ENCODE measurements at regions not wholly inside any gene's neighbourhood (a gene's known extent, or its start where the extent isn't known, plus 50 kb on each side); places are given as distances from the start of the nearest gene placed in this dataset.

DNA sequence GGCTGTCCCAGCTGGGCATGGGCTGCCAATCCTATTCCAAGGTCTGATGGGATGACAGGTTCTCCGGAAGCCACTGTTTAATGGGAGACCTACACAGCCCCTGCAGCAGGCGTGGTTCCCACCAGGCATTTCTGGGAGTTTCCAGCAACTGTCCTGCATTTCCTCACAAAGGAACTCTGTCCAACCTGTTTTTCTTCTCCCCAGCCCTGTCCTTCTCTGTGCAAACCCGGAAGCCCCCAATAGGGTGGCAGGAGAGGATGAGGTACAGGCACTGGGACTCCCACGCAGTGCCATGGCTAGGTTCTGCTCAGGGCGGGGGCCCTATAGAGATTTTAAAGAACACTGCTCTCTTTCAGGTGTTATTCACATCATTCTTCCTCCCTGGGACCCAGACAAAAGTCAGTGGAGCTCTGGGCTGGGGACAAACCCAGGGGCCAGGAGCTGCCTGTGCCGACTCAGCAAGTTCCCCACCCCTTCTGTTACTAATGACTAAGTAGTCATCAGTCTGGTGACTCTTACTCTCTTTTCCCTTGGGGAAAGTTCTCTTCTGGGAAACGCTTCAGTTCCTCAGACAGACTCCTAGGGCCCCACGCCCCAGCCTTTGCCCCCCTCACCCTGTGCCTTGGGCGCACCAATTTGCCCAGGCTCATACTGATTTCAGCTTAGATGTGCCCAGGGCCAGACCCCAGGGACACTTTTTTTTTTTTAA lies 97.7 kb downstream of the CD47 start:
- DNase-seq = no peak
- H3K4me1 ChIP-seq = peaks cover 0 to 22% (median 3%) of the 10 kb centered on the region in 4 donors
- H3K36me3 ChIP-seq = no peaks in the 10 kb centered on the region
- H3K27me3 ChIP-seq = no peaks in the 10 kb centered on the region
- no peaks in the 10 kb centered on the region for H3K9me3 ChIP-seq
- no peak overlapping the region for H3K4me3 ChIP-seq
- TF ChIP-seq, protein P1, sequence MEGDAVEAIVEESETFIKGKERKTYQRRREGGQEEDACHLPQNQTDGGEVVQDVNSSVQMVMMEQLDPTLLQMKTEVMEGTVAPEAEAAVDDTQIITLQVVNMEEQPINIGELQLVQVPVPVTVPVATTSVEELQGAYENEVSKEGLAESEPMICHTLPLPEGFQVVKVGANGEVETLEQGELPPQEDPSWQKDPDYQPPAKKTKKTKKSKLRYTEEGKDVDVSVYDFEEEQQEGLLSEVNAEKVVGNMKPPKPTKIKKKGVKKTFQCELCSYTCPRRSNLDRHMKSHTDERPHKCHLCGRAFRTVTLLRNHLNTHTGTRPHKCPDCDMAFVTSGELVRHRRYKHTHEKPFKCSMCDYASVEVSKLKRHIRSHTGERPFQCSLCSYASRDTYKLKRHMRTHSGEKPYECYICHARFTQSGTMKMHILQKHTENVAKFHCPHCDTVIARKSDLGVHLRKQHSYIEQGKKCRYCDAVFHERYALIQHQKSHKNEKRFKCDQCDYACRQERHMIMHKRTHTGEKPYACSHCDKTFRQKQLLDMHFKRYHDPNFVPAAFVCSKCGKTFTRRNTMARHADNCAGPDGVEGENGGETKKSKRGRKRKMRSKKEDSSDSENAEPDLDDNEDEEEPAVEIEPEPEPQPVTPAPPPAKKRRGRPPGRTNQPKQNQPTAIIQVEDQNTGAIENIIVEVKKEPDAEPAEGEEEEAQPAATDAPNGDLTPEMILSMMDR (IDR thresholded peaks at IDR 0.05) = no peak
- TF ChIP-seq POLR2A (IDR thresholded peaks at IDR 0.05) = no peak
- no peak overlapping the region for H3K27ac ChIP-seq

DNA sequence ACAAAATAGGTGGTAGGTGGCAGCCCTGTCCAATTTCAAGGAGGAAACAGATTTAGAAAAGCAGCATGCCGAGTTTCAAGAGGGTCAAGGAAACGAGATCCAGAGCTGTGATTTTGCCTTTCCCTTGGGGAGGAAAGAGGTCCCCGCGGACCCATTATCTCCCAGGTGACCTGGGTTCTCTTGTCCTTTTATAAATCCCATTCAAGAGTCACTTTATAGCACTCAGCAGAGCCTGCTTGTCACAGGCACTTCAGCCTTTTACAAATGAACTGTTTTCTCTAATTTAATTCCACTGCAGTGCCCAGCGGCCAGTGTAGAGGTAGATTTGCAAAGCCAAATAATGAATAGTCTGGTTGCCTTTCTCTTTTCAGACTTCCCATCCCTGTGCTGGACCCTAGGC lies 99.9 kb downstream of the CD47 start:
- H3K4me3 ChIP-seq = no peak overlapping the region
- no peak for DNase-seq
- no peaks in the 10 kb centered on the region for H3K9me3 ChIP-seq
- H3K27me3 ChIP-seq = no peaks in the 10 kb centered on the region
- peaks cover 0 to 34% (median 3%) of the 10 kb centered on the region in 4 donors for H3K4me1 ChIP-seq
- H3K27ac ChIP-seq = no peak overlapping the region
- TF ChIP-seq, protein P1 (IDR thresholded peaks at IDR 0.05) = no peak
- TF ChIP-seq POLR2A (IDR thresholded peaks at IDR 0.05) = no peak
- no peaks in the 10 kb centered on the region for H3K36me3 ChIP-seq

DNA sequence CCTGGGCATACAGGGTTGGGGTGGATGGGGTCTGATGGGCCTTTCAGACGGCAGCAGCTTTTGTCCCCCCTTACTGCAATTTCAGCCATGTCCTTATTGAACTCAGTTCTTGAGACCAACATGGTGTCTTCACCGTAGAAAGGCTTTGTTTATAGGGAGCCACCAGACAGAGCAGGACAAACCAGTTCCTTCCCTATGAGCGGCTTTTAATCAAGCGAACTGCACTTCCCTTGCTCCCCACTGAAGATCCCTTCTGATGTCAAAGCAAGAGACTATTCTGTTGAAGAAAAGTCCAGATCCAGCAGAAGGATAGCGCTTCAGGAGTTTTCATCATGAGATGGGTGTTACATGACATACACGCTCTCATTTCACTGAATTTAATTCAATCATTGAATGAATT lies 100.4 kb downstream of the CD47 start:
- peaks cover 0 to 34% (median 3%) of the 10 kb centered on the region in 4 donors for H3K4me1 ChIP-seq

DNA sequence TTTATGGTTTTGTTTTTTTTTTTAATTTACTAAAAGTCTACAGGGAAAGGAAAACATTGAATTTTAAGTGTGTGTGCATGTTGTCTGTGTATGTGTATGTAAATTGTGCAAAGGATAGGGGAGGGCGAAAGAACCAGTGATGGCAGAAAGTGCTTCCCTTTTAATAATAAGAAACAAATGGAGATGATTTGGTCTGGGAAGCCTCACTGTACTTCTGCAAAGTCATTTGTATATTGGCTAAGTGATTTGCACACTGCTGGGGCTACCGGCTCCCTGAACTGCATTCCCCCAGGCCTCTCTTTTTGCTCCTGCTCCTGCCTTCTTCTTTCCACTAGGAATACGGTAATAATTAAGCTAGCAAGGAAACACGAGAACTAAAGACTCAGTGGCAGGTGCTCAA lies 101.2 kb downstream of the CD47 start:
- no peak for TF ChIP-seq POLR2A (IDR thresholded peaks at IDR 0.05)
- TF ChIP-seq, protein P1 (IDR thresholded peaks at IDR 0.05) = no peak
- Histone ChIP-seq H3K27me3 (no peaks in the 10 kb centered on the region), H3K4me3 (no peak overlapping the region), H3K27ac (no peak overlapping the region), H3K4me1 (peaks cover 0 to 34% (median 3%) of the 10 kb centered on the region in 4 donors), H3K36me3 (no peaks in the 10 kb centered on the region), H3K9me3 (no peaks in the 10 kb centered on the region)
- DNase-seq = no peak

More for the DNA sequence above, 100.4 kb downstream of the CD47 start:
- Histone ChIP-seq H3K36me3 (no peaks in the 10 kb centered on the region), H3K27me3 (no peaks in the 10 kb centered on the region), H3K27ac (no peak overlapping the region), H3K4me3 (no peak overlapping the region), H3K9me3 (no peaks in the 10 kb centered on the region)
- DNase-seq = no peak
- TF ChIP-seq, protein P1 (IDR thresholded peaks at IDR 0.05) = no peak
- TF ChIP-seq POLR2A (IDR thresholded peaks at IDR 0.05) = no peak

DNA sequence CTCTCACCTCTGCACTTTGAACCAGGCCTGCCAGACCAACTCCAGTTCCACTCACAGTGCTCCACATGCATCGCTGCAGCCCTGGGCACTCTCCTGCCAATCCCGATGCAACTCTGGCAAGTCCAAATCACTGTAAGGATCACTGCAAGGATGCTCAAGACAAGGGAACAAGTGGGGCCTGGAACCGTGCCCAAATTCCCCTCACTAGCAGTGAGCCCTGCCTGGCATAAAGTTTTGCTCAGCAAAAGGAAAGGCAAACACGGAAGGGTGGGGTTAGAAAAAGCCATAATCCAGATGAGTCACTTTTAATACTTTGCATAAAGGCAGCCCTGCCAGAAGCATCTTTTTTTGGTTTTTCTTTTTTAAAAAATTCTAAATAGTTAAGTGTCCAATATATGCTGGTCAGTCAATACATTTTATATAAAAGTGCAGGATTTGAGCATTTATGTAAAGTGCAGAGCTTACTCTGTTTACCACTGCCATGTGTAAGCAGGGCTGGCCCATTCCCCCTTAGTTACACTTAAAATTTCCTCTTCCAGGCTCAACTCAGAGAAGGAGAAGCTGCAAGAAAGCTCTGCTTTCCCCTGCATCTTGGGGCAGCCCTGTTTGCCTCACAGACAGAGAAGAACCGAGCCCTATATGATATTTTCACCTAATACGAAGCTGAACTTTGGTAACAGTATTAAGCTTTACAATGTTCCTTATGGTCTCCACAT lies 102.2 kb downstream of the CD47 start:
- H3K9me3 ChIP-seq = no peaks in the 10 kb centered on the region
- TF ChIP-seq POLR2A (IDR thresholded peaks at IDR 0.05) = no peak
- TF ChIP-seq, protein P1 (IDR thresholded peaks at IDR 0.05) = no peak
- peak overlapping the region in 1 of 4 donors; percentile 66 for H3K27ac ChIP-seq
- no peaks in the 10 kb centered on the region for H3K36me3 ChIP-seq
- H3K4me1 ChIP-seq = peaks cover 0 to 34% (median 3%) of the 10 kb centered on the region in 4 donors
- no peak overlapping the region for H3K4me3 ChIP-seq
- peak in 2 of 3 donors; percentile 54 to 65 for DNase-seq
- H3K27me3 ChIP-seq = no peaks in the 10 kb centered on the region

All from Peyer's patch (tissue), 4 donors.